Neural cell (in vitro differentiated cells): ENCODE measurements at regions not wholly inside any gene's neighbourhood (a gene's known extent, or its start where the extent isn't known, plus 50 kb on each side); places are given as distances from the start of the nearest gene placed in this dataset.

Source experiments
- H2AFZ ChIP-seq: fragments of 200-600, 300-800 bp; sonication (generic), shearing (Covaris generic); 2 replicates; pipeline ENCODE4 v1.6.0; 2014; ENCODE audit warnings: low read depth, mild to moderate bottlenecking, antibody characterized with exemption, low read length, moderate library complexity
- H3F3A ChIP-seq: fragments of 200-600 bp; shearing (Covaris generic); 2 replicates; pipeline ENCODE4 v1.6.1; 2016; ENCODE audit warnings: mild to moderate bottlenecking, moderate library complexity, mixed read lengths, antibody characterized with exemption, low read length; ENCODE audit not compliant: insufficient read depth, poor library complexity, severe bottlenecking
- H3K27ac ChIP-seq: fragments of 200-600, 300-800 bp; sonication (generic), shearing (Covaris generic); 2 replicates; pipeline ENCODE4 v1.5.1; 2014; ENCODE audit warnings: mild to moderate bottlenecking, low read length, moderate library complexity
- H3K27me3 ChIP-seq: fragments of 300-800, 200-600 bp; sonication (generic), shearing (Covaris generic); 2 replicates; pipeline ENCODE4 v1.6.0; 2014; ENCODE audit warnings: mild to moderate bottlenecking, low read depth, low read length, moderate library complexity; ENCODE audit not compliant: insufficient read depth
- H3K36me3 ChIP-seq: fragments of 300-800, 200-600 bp; sonication (generic), shearing (Covaris generic); 2 replicates; pipeline ENCODE4 v1.5.1; 2014; ENCODE audit warnings: mild to moderate bottlenecking, antibody characterized with exemption, low read length, moderate library complexity; ENCODE audit not compliant: insufficient read depth
- H3K4me2 ChIP-seq: fragments of 300-800, 200-600 bp; sonication (generic), shearing (Covaris generic); 2 replicates; pipeline ENCODE4 v1.6.0; 2014; ENCODE audit warnings: mild to moderate bottlenecking, low read length
- H3K4me3 ChIP-seq: fragments of 300-800, 200-600 bp; sonication (generic), shearing (Covaris generic); 2 replicates; pipeline ENCODE4 v1.5.1; 2014; ENCODE audit warnings: mild to moderate bottlenecking, low read length, moderate library complexity
- H3K79me2 ChIP-seq: fragments of 200-600 bp; shearing (Covaris generic); replicated peaks from 2 replicates; pipeline ENCODE4 v1.6.0; 2014; ENCODE audit warnings: mild to moderate bottlenecking, low read length, moderate library complexity; ENCODE audit not compliant: insufficient read depth
- H3K9ac ChIP-seq: fragments of 300-800, 200-600 bp; sonication (generic), shearing (Covaris generic); 2 replicates; pipeline ENCODE4 v1.6.1; 2016; ENCODE audit warnings: mild to moderate bottlenecking, low read length, mixed read lengths
- H3K9me2 ChIP-seq: fragments of 200-600 bp; shearing (Covaris generic); 2 replicates; pipeline ENCODE4 v1.6.1; 2016; ENCODE audit warnings: mild to moderate bottlenecking, low read length, mixed read lengths; ENCODE audit not compliant: insufficient read depth
- H3K9me3 ChIP-seq: fragments of 200-600, 300-800 bp; sonication (generic), shearing (Covaris generic); 2 replicates; pipeline ENCODE4 v1.6.1; 2016; ENCODE audit warnings: mild to moderate bottlenecking, mixed run types, low read length, moderate library complexity, mixed read lengths
- H4K20me1 ChIP-seq: fragments of 200-600 bp; shearing (Covaris generic); 2 replicates; pipeline ENCODE4 v1.6.1; 2016; ENCODE audit warnings: mild to moderate bottlenecking, mixed run types; ENCODE audit not compliant: insufficient read depth
- CTCF ChIP-seq: fragments of 450-650 bp; IDR thresholded peaks from 2 replicates; pipeline ENCODE4 v1.5.1; 2014; ENCODE audit warnings: antibody characterized with exemption, mild to moderate bottlenecking, moderate library complexity; ENCODE audit not compliant: poor library complexity, severe bottlenecking
- EP300 ChIP-seq: fragments of 450-650 bp; conservative IDR thresholded peaks from 2 replicates; pipeline ENCODE4 v1.6.1; 2014; ENCODE audit warnings: antibody characterized with exemption, mild to moderate bottlenecking, moderate library complexity; ENCODE audit not compliant: poor library complexity, severe bottlenecking
- EZH2 ChIP-seq: fragments of 200-600, 300-800 bp; shearing (Covaris generic), sonication (generic); IDR thresholded peaks from 2 replicates; pipeline ENCODE4 v1.6.1; 2014; ENCODE audit warnings: antibody characterized with exemption, low read length, borderline replicate concordance, mild to moderate bottlenecking; ENCODE audit not compliant: insufficient read depth, poor library complexity, severe bottlenecking
- MXI1 ChIP-seq: fragments of 450-650 bp; conservative IDR thresholded peaks from 2 replicates; pipeline ENCODE4 v1.6.1; 2014; ENCODE audit warnings: antibody characterized with exemption, mild to moderate bottlenecking; ENCODE audit not compliant: poor library complexity, severe bottlenecking
- POLR2AphosphoS5 ChIP-seq: IDR thresholded peaks from 2 replicates; pipeline ENCODE4 v1.6.1; 2012
- RAD21 ChIP-seq: fragments of 450-650 bp; conservative IDR thresholded peaks from 2 replicates; pipeline ENCODE4 v1.6.1; 2014; ENCODE audit warnings: antibody characterized with exemption, mild to moderate bottlenecking, moderate library complexity
- SMC3 ChIP-seq: fragments of 450-650 bp; conservative IDR thresholded peaks from 2 replicates; pipeline ENCODE4 v1.6.1; 2014; ENCODE audit warnings: antibody characterized with exemption, mild to moderate bottlenecking, moderate library complexity; ENCODE audit not compliant: poor library complexity
- TAF1 ChIP-seq: IDR thresholded peaks from 2 replicates; pipeline ENCODE4 v1.6.1; 2012; ENCODE audit warnings: low read depth
- TF ChIP-seq, protein P1 (sequence below): IDR thresholded peaks from 2 replicates; pipeline ENCODE4 v1.6.1; 2012; ENCODE audit warnings: borderline replicate concordance

- Histone ChIP-seq H3K9me2 (no peaks in the 10 kb centered on the region), H3K27me3 (no peaks in the 10 kb centered on the region), H3K9me3 (no peaks in the 10 kb centered on the region), H3K79me2 (no peaks in the 10 kb centered on the region), H3K9ac (no peak overlapping the region), H3K36me3 (no peaks in the 10 kb centered on the region), H2AFZ (no peak overlapping the region), H3K4me3 (no peak overlapping the region), H3K27ac (no peak overlapping the region), H4K20me1 (no peaks in the 10 kb centered on the region), H3K4me2 (no peak overlapping the region), H3F3A (no peaks in the 10 kb centered on the region)
- no peak for TF ChIP-seq CTCF
- no peak for TF ChIP-seq EP300
- no peak for TF ChIP-seq MXI1
- TF ChIP-seq EZH2, result no peak
- no peak for TF ChIP-seq POLR2AphosphoS5
- no peak for TF ChIP-seq TAF1
- TF ChIP-seq, protein P1, sequence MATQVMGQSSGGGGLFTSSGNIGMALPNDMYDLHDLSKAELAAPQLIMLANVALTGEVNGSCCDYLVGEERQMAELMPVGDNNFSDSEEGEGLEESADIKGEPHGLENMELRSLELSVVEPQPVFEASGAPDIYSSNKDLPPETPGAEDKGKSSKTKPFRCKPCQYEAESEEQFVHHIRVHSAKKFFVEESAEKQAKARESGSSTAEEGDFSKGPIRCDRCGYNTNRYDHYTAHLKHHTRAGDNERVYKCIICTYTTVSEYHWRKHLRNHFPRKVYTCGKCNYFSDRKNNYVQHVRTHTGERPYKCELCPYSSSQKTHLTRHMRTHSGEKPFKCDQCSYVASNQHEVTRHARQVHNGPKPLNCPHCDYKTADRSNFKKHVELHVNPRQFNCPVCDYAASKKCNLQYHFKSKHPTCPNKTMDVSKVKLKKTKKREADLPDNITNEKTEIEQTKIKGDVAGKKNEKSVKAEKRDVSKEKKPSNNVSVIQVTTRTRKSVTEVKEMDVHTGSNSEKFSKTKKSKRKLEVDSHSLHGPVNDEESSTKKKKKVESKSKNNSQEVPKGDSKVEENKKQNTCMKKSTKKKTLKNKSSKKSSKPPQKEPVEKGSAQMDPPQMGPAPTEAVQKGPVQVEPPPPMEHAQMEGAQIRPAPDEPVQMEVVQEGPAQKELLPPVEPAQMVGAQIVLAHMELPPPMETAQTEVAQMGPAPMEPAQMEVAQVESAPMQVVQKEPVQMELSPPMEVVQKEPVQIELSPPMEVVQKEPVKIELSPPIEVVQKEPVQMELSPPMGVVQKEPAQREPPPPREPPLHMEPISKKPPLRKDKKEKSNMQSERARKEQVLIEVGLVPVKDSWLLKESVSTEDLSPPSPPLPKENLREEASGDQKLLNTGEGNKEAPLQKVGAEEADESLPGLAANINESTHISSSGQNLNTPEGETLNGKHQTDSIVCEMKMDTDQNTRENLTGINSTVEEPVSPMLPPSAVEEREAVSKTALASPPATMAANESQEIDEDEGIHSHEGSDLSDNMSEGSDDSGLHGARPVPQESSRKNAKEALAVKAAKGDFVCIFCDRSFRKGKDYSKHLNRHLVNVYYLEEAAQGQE, result no peak
- TF ChIP-seq SMC3, result no peak
- TF ChIP-seq RAD21, result no peak
Measured at GRCh38 chr5:175765858-175766257, 105.5 kb upstream of the CPLX2 start.

- Histone ChIP-seq H3K79me2 (no peaks in the 10 kb centered on the region), H3K4me3 (no peak overlapping the region), H3F3A (no peaks in the 10 kb centered on the region), H3K4me2 (no peak overlapping the region), H3K9ac (no peak overlapping the region), H3K9me3 (no peaks in the 10 kb centered on the region), H3K27ac (no peak overlapping the region), H3K36me3 (no peaks in the 10 kb centered on the region), H2AFZ (no peak overlapping the region), H3K9me2 (no peaks in the 10 kb centered on the region), H3K27me3 (no peaks in the 10 kb centered on the region), H4K20me1 (no peaks in the 10 kb centered on the region)
- TF ChIP-seq CTCF (no peak), RAD21 (no peak), MXI1 (no peak), TAF1 (no peak), EZH2 (no peak), POLR2AphosphoS5 (no peak), EP300 (no peak), SMC3 (no peak)
- TF ChIP-seq, protein P1, result no peak
Measured at GRCh38 chr5:175766963-175767362, 104.4 kb upstream of the CPLX2 start.
